Stimulated activated CD8-positive, alpha-beta memory T cell treated with anti-CD3 and anti-CD28 coated beads, Interleukin-7, amount 100 ng/mL, for 24 hours (primary cell): ENCODE measurements at regions not wholly inside any gene's neighbourhood (a gene's known extent, or its start where the extent isn't known, plus 50 kb on each side); places are given as distances from the start of the nearest gene placed in this dataset.

Source experiments
- DNase-seq: peaks from one replicate; pipeline ENCODE4 v3.0.0-alpha.2; 2020; ENCODE audit warnings: low read depth

DNA sequence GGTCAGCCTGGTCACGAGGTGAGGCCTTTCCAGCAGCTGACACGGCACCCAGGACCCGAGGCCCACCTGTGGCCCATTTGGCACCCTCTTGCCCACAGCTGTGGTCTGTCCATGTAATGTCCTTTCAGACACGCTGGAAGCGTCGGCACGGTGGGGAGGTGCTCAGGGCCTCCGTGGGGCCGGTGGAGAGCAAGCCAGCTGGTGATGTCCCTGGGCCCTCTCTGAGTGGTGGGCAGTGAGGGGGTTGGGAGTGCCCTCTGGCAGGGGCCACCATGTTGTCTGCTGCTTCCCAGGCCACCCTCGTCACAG lies 97.3 kb upstream of the ZNF469 start:
- DNase-seq, result no peak

DNA sequence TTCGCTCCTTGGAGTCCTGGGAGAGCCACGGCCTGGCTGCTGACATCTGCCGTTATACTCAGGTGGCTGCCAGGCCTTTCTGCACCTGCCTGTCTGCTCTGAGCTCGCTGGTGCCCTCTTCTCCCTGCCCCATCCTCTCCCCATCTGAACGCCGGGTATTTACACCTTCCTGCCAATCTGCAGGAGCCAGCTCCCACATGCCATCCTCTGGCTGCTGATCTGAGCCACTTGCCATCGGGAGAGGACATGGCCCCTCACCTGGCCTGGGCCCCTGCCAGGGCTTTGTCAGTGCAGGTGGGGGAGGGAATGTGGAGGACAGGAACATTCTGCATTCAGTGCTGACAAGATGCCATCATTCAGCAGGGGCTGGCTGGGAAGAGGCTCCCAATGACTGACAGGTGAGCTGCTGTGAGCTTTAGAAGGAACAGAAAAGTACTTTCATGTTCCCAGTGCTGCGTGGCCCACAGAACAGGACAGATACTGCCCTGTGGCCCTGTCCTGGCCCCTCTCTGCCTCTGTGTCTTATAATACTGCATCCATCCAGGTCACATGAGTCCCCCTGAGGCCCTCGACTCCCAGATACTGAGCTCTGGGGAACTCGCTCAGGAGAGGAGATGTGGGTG lies 96.3 kb upstream of the ZNF469 start:
- no peak for DNase-seq

DNA sequence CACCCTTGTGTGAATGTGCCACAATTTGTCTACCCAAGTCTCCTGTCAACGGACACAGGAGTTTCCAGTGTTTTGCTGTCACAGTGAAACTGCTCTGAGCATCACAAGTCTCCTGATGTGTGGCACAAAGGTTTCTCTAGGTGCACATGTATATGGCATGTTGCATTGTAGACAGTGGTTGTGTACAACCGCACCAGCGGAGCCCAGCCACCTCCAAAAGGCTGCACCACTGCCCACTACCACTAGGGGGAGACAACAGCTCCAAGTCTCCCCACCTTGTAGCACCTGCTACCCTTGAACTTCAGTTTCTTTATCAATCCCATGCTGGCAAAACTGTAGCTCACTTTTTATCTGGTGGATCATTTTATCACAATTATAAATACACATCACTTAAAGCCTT lies 95.5 kb upstream of the ZNF469 start:
- DNase-seq, result no peak

- no peak for DNase-seq
Observed at GRCh38 chr16:88288303-88288702, 94.5 kb upstream of the ZNF469 start.

GRCh38 chr16:88289001-88289400 lies 93.8 kb upstream of the ZNF469 start:
- DNase-seq, result no peak

DNA sequence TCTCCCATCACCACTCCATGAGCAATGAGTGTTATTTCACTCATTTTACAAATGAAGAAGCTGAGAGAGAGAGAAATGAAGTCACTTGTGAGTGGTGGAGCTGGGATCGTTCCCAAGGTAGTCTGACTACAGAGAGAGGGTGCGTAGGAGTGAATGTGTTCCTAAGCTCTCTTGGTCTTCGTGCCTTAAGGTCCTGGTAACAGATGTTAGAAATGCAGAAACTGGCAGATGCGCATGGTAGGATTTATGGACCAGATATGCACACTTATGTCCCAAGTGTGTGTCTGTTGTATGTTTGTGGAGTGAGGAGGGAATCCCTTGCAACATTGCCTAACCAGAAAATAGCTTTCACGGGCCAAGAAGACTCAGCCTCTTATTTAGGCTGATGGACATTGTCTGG lies 93.2 kb upstream of the ZNF469 start:
- DNase-seq, result no peak

DNA sequence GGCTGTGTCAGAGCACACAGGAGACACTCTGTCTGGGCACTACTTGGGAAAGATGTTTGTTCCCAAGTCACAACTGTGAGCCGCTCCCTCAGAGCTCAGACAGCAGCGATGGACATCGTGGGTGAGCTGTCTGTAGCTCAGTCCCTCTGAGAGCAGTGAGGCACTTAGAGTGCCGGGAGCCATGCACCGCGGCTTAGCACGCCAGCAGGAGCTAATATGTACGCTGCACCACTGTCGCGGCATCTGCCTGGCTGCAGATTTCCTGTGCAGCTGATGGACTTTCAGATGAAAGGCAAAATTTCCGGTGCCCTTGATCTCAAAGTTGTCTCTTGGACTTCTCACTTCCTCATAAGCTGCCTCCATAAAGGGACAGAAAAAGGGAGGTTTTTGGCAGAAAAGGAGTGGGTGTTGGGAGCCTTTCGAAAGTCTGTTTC lies 92.8 kb upstream of the ZNF469 start:
- no peak for DNase-seq

DNA sequence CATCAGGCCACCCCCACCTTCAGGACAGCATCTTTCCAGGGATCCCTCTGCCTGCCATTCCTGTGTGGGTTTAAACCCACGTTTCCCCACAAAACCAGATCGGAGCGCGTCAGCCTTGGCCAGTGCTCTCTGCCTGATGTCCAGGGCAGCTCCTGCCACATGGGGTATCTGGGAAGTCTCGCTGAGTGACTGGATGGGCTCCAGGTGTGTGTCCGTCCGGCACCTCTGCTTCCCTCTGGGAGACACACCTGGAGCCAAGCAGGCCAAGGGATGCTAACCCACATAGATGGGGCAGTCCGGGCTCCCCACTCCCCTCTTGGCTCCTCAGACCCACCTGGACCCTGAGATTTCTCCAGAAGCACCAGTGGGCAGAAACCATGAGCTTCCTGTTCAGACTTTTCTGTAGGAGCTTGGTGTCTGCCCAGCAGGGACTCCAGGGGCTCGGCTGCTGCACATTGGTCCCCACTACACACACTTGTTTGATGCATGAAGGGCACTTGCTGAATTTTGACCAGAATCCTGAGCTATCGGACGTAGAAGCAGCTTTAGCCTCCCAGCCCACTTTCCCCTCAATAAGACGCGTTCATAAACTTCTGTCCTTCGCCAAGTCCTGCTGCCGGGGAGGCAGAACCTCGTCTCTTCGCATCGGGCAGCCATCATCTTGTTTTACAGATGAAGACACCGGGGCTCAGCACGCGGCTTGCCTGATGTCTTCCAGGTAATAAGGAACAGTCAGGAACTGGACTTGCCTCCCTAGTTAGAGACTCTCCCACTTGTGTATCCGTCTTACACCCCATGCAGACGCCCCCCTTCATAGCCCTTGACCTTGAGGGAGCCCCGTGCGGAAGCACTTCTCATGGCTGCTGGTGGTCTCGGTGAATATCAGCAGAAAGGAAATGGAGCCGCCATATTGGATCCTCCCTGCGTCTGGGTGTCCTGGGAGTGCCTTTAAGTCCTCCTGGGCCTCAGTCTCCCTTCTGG lies 91.6 kb upstream of the ZNF469 start:
- DNase-seq, result no peak

GRCh38 chr16:88292007-88292970 lies 90.5 kb upstream of the ZNF469 start:
- DNase-seq, result no peak

- no peak for DNase-seq
Observed at GRCh38 chr16:88293097-88293496, 89.7 kb upstream of the ZNF469 start.

- DNase-seq, result no peak
Observed at GRCh38 chr16:88295671-88296436, 86.9 kb upstream of the ZNF469 start.

DNA sequence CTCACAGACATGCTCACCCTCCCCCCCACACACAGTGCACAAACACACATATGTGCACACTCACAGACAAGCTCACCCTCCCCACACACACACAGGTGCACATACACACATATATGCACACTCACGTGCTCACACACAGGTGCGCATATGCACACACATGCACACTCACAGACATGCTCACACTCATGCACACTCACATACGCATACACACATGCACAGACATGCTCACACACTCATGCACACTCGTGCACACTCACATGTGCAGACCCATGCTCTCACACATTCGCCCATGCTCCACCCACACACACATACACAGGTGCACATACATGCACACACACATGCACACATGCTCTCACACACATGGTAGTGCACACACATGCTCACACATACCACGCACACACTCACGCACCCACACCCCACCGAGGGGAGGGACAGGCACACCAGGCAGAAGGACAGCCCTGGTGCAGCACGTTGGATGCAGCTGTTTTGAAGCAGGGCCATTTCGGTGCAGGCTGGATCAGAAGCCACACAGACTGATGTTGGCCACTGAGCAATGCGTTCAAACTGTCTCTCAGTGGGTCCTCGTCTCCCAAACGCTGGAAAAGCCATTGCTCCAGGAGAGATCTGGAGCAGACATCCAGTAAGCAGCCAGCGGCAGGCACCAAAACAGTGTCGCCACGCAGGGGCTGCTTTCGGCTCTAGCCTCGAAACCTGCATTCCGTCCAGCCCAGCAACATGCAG lies 86.2 kb upstream of the ZNF469 start:
- DNase-seq, result no peak

DNA sequence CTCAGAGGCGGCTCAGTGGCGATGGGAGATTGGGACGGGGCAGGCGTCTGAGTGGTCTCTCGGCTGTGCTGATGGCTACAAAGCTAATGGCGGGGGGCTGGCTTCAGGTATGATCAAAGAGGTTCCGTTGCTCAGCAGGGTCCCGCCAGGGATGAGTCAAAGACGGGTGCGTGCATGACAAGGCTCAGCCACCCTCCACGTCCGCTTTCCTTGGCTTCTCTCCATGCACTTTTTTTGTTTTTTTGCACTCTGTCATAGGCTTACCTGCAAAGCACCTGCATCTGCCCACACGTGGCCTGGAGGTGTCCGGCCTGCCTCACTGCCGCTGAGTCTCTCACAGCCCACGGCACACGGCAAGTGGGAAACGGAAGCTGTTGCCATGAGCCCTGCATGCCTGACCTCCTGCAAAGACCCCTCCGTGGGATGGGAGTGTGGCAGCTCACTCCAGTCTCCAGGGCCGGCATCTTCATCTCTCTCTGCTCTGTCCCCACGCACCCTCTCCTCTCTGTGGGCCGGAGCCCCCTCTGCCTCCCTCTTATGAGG lies 85.5 kb upstream of the ZNF469 start:
- DNase-seq, result no peak

GRCh38 chr16:88298181-88298832 lies 84.5 kb upstream of the ZNF469 start:
- no peak for DNase-seq

GRCh38 chr16:88298833-88299745 lies 83.7 kb upstream of the ZNF469 start:
- no peak for DNase-seq

DNA sequence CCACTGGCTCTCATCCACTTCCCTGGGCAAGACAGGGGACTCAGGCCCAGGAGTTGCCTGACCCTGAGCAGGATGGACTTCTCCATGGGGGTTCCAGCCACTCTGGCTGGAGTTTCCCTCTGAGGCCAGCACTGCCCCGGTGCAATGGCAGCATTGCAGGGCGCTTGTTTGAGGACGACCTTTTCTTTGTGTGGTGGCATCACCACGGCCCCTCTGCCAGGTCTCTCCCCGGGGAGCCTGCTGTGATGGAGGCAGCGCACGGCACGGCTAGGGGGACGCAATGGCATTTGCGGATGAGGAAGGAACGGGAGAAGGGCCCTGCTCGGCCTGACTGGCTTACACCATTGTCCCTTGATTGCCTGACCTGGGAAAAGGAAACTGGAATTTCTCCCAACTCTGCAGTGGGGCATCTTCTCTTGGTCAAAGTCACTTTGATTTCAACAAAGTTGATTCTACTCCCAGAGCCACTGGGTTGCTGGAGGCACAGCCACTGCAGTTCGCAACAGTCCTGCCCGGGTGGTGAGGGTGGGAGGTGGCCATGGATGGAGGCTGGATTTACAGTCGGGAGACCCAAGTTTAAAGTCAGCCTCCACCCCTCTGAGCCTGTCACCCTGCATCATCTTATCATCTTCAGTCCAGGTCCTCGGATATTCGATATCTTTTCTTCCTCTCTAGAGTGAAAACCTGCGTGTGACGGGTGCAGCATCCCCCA lies 82.9 kb upstream of the ZNF469 start:
- DNase-seq, result no peak

- no peak for DNase-seq
Observed at GRCh38 chr16:88300463-88300835, 82.3 kb upstream of the ZNF469 start.

DNA sequence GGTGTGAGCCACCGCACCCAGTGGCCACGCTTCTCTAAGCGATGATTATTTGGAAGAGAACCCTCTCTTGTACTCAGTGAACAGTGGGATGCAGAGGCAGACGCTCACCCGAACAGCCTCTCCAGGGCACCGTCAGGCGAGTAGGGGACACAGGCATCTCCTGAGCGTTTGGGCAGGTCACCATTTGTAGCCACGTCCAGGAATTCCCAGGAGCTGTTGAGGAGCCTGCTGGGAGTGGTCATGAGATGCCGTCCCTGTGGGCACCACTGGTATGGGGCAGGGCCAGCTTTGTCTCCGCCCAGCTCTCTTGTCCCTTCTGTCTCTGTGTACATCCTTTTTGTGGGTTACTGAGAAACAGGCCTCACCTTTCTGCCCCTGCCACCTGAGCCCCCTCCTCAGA lies 81.3 kb upstream of the ZNF469 start:
- DNase-seq, result no peak
